Upper lobe of left lung (tissue), 4 donors: ENCODE measurements at regions not wholly inside any gene's neighbourhood (a gene's known extent, or its start where the extent isn't known, plus 50 kb on each side); places are given as distances from the start of the nearest gene placed in this dataset.

Source experiments
- CTCF ChIP-seq, 6 experiments: fragments of 450-650 bp in 4 of 6; fragments of 200-600 bp in 2 of 6; sonication (generic) in 2 of 6; IDR thresholded peaks; one replicate each; pipeline ENCODE4 v1.5.1; 2016 to 2019; ENCODE audit warnings: antibody characterized with exemption in 6 of 6
- EP300 ChIP-seq, 4 donors: sonication (generic); formaldehyde crosslinking; IDR thresholded peaks; one replicate each; pipeline ENCODE4 v1.5.1; 2017; ENCODE audit warnings: antibody characterized with exemption in 4 of 4, control low read depth in 2 of 4
- POLR2A ChIP-seq, 4 donors: fragments of 450-650 bp; IDR thresholded peaks; one replicate each; pipeline ENCODE4 v1.5.1; 2016 to 2017; ENCODE audit warnings: antibody characterized with exemption in 4 of 4, mild to moderate bottlenecking in 2 of 4
- POLR2AphosphoS5 ChIP-seq, 2 donors: sonication (generic); formaldehyde crosslinking; IDR thresholded peaks; one replicate each; pipeline ENCODE4 v1.5.1; 2017; ENCODE audit warnings: antibody characterized with exemption in 2 of 2

- no peak for TF ChIP-seq CTCF (IDR thresholded peaks at IDR 0.05)
- no peak for TF ChIP-seq POLR2A (IDR thresholded peaks at IDR 0.05)
- TF ChIP-seq POLR2AphosphoS5 (IDR thresholded peaks at IDR 0.05), result no peak
- TF ChIP-seq EP300 (IDR thresholded peaks at IDR 0.05), result no peak
These were observed 400.7 kb upstream of the MKI67 start for GRCh38 chr10:128526791-128527375.
